LNCAP (cell line): ENCODE measurements at regions not wholly inside any gene's neighbourhood (a gene's known extent, or its start where the extent isn't known, plus 50 kb on each side); places are given as distances from the start of the nearest gene placed in this dataset.

ENCODE experiments used
- TF ChIP-seq, protein P1 (sequence below): fragments of 450-650 bp; IDR thresholded peaks from 2 replicates; pipeline ENCODE4 v1.5.1; 2017; ENCODE audit warnings: mild to moderate bottlenecking

GRCh38 chr6:92791403-92791802 lies 628.0 kb downstream of the EPHA7 start:
- TF ChIP-seq, protein P1, sequence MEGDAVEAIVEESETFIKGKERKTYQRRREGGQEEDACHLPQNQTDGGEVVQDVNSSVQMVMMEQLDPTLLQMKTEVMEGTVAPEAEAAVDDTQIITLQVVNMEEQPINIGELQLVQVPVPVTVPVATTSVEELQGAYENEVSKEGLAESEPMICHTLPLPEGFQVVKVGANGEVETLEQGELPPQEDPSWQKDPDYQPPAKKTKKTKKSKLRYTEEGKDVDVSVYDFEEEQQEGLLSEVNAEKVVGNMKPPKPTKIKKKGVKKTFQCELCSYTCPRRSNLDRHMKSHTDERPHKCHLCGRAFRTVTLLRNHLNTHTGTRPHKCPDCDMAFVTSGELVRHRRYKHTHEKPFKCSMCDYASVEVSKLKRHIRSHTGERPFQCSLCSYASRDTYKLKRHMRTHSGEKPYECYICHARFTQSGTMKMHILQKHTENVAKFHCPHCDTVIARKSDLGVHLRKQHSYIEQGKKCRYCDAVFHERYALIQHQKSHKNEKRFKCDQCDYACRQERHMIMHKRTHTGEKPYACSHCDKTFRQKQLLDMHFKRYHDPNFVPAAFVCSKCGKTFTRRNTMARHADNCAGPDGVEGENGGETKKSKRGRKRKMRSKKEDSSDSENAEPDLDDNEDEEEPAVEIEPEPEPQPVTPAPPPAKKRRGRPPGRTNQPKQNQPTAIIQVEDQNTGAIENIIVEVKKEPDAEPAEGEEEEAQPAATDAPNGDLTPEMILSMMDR, result no peak

GRCh38 chr6:92790381-92790780 lies 629.0 kb downstream of the EPHA7 start:
- TF ChIP-seq, protein P1, result no peak

GRCh38 chr6:92784235-92784634 lies 635.1 kb downstream of the EPHA7 start:
- TF ChIP-seq, protein P1, result no peak

DNA sequence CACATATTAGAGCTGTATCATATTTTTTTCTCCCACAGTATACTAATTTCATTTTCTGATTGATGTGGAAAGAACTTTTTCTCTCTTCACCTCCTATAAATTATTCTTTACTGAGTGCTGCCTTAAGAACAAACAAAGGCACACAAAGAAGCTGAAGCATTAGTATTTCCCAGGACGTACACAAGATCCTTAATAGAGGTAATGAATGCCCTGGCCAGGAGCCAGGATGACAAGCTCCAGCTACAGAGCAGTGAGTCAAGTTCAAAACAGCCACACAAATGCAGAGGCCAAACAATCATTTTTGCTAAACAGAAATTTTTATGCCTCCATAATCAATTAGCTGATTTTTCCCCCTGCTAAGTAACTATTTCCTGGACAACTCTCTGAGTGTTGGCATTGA lies 639.6 kb downstream of the EPHA7 start:
- TF ChIP-seq, protein P1, result no peak

DNA sequence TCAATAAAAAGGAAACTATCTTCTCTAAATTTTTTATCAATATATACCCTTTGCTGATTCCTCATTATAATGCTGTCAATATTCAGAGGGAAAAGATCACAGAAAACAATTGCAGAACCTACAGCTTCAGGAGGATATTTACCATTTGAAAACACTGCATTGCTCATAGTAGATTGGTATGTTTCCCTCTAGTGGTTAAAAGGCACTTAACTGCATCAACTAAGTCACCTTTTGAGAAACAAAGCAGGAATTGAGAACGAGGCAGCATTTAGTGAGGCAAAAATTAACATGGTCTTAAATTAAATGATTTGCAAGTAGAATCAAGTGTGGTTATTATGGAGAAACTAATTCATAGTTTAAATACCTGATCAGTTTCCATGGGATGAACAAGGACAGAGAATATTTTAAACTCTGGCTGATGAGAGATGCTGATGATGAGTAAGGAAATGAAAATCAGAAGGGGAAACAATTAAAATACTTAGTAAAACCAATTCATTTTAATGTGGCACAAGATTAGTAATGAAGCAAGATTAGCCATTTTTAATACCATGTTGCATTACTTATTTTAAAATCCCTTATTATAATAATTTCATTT lies 642.1 kb downstream of the EPHA7 start:
- TF ChIP-seq, protein P1, result peak; percentile 74

- TF ChIP-seq, protein P1, result no peak
Observed at GRCh38 chr6:92770540-92770939, 648.8 kb downstream of the EPHA7 start.

- TF ChIP-seq, protein P1, result no peak
Observed at GRCh38 chr6:92767101-92767500, 652.3 kb downstream of the EPHA7 start.

GRCh38 chr6:92763680-92764079 lies 655.7 kb downstream of the EPHA7 start:
- TF ChIP-seq, protein P1, result no peak
